ENCODE measurements at regions not wholly inside any gene's neighbourhood (a gene's known extent, or its start where the extent isn't known, plus 50 kb on each side); places are given as distances from the start of the nearest gene placed in this dataset.

- TF ChIP-seq CTCF (conservative IDR thresholded peaks at IDR 0.05) = no peak
- no peak for TF ChIP-seq ZFX (IDR thresholded peaks at IDR 0.05)
These were observed 387.3 kb upstream of the RARB start for GRCh38 chr3:25040748-25041147.

Data from C4-2B (cell line).